ENCODE measurements at regions not wholly inside any gene's neighbourhood (a gene's known extent, or its start where the extent isn't known, plus 50 kb on each side); places are given as distances from the start of the nearest gene placed in this dataset.

GRCh38 chr5:43903129-43903528 lies 300.1 kb downstream of the NNT start:
- Histone ChIP-seq H3K36me3 (no peaks in the 10 kb centered on the region), H3K4me3 (no peak overlapping the region), H3K4me1 (replicated peaks) (no peaks in the 10 kb centered on the region), H3K9me3 (no peaks in the 10 kb centered on the region), H3K27me3 (replicated peaks; ENCODE audit: insufficient read depth) (no peaks in the 10 kb centered on the region), H3K27ac (no peak overlapping the region)
- no peak for DNase-seq (ENCODE audit: low spot score)
- intact Hi-C loops (cut with DNase I) = no loop called here
- TF ChIP-seq CTCF (IDR thresholded peaks at IDR 0.05) (no peak), POLR2A (IDR thresholded peaks at IDR 0.05) (no peak), POLR2AphosphoS5 (IDR thresholded peaks at IDR 0.05) (no peak)

GRCh38 chr5:43900974-43901373 lies 298.0 kb downstream of the NNT start:
- Histone ChIP-seq H3K27me3 (replicated peaks; ENCODE audit: insufficient read depth) (no peaks in the 10 kb centered on the region), H3K36me3 (no peaks in the 10 kb centered on the region), H3K27ac (no peak overlapping the region), H3K9me3 (no peaks in the 10 kb centered on the region), H3K4me1 (replicated peaks) (no peaks in the 10 kb centered on the region), H3K4me3 (no peak overlapping the region)
- intact Hi-C loops (cut with DNase I) = no loop called here
- no peak for DNase-seq (ENCODE audit: low spot score)
- TF ChIP-seq POLR2A (IDR thresholded peaks at IDR 0.05) (no peak), CTCF (IDR thresholded peaks at IDR 0.05) (no peak), POLR2AphosphoS5 (IDR thresholded peaks at IDR 0.05) (no peak)
- 94% methylated on average over 1 of the region's 1 CpG for WGBS

- Histone ChIP-seq H3K27me3 (replicated peaks; ENCODE audit: insufficient read depth) (no peaks in the 10 kb centered on the region), H3K9me3 (no peaks in the 10 kb centered on the region), H3K4me3 (no peak overlapping the region), H3K4me1 (replicated peaks) (no peaks in the 10 kb centered on the region), H3K36me3 (no peaks in the 10 kb centered on the region), H3K27ac (no peak overlapping the region)
- 91% methylated on average over 1 of the region's 1 CpG for WGBS
- intact Hi-C loops (cut with DNase I) = no loop called here
- DNase-seq (ENCODE audit: low spot score) = no peak
- TF ChIP-seq POLR2AphosphoS5 (IDR thresholded peaks at IDR 0.05) = no peak
- TF ChIP-seq CTCF (IDR thresholded peaks at IDR 0.05) = no peak
- TF ChIP-seq POLR2A (IDR thresholded peaks at IDR 0.05) = no peak
Observed at GRCh38 chr5:43895876-43896275, 292.9 kb downstream of the NNT start.

GRCh38 chr5:43893951-43894684 lies 291.1 kb downstream of the NNT start:
- H3K27ac ChIP-seq = no peak overlapping the region
- H3K9me3 ChIP-seq = no peaks in the 10 kb centered on the region
- intact Hi-C loops (cut with DNase I) = no loop called here
- WGBS = 49% methylated on average over 4 of the region's 4 CpGs
- H3K4me1 ChIP-seq (replicated peaks) = no peaks in the 10 kb centered on the region
- TF ChIP-seq POLR2AphosphoS5 (IDR thresholded peaks at IDR 0.05) (no peak), POLR2A (IDR thresholded peaks at IDR 0.05) (no peak), CTCF (IDR thresholded peaks at IDR 0.05) (no peak)
- no peak for DNase-seq (ENCODE audit: low spot score)
- no peaks in the 10 kb centered on the region for H3K36me3 ChIP-seq
- H3K27me3 ChIP-seq (replicated peaks; ENCODE audit: insufficient read depth) = no peaks in the 10 kb centered on the region
- no peak overlapping the region for H3K4me3 ChIP-seq

GRCh38 chr5:43891112-43891511 lies 288.1 kb downstream of the NNT start:
- H3K27ac ChIP-seq = no peak overlapping the region
- no peaks in the 10 kb centered on the region for H3K4me1 ChIP-seq (replicated peaks)
- H3K27me3 ChIP-seq (replicated peaks; ENCODE audit: insufficient read depth) = no peaks in the 10 kb centered on the region
- WGBS = 81% methylated on average over 1 of the region's 1 CpG
- no peak for DNase-seq (ENCODE audit: low spot score)
- H3K4me3 ChIP-seq = no peak overlapping the region
- H3K9me3 ChIP-seq = no peaks in the 10 kb centered on the region
- no peaks in the 10 kb centered on the region for H3K36me3 ChIP-seq
- TF ChIP-seq CTCF (IDR thresholded peaks at IDR 0.05) (no peak), POLR2A (IDR thresholded peaks at IDR 0.05) (no peak), POLR2AphosphoS5 (IDR thresholded peaks at IDR 0.05) (no peak)
- intact Hi-C loops (cut with DNase I) = no loop called here
